Fibroblast of the aortic adventitia (primary cell): ENCODE measurements at regions not wholly inside any gene's neighbourhood (a gene's known extent, or its start where the extent isn't known, plus 50 kb on each side); places are given as distances from the start of the nearest gene placed in this dataset.

Source experiments
- DNase-seq: peaks from one replicate; pipeline ENCODE4 v3.0.0-alpha.2; 2010; ENCODE audit warnings: low read depth
- H3K4me3 ChIP-seq: 2 replicates; pipeline ENCODE4 v1.5.1; 2011; ENCODE audit warnings: low read depth, mild to moderate bottlenecking, control low read depth, low read length, moderate library complexity
- CTCF ChIP-seq: IDR thresholded peaks from 2 replicates; pipeline ENCODE4 v1.5.1; 2011; ENCODE audit warnings: mild to moderate bottlenecking, low read length, control low read depth, inconsistent platforms; ENCODE audit not compliant: insufficient read depth

- H3K4me3 ChIP-seq: no peak overlapping the region
- TF ChIP-seq CTCF: no peak
- no peak for DNase-seq
Observed at GRCh38 chr13:80721689-80722088, 380.8 kb upstream of the SPRY2 start.

GRCh38 chr13:80718970-80719369 is 378.0 kb upstream of the SPRY2 start:
- DNase-seq: no peak
- H3K4me3 ChIP-seq: no peak overlapping the region
- no peak for TF ChIP-seq CTCF

- no peak for TF ChIP-seq CTCF
- DNase-seq: no peak
- H3K4me3 ChIP-seq: no peak overlapping the region
Observed at GRCh38 chr13:80717776-80718175, 376.9 kb upstream of the SPRY2 start.

- no peak for DNase-seq
- no peak for TF ChIP-seq CTCF
- H3K4me3 ChIP-seq: no peak overlapping the region
Observed at GRCh38 chr13:80716610-80717081, 375.7 kb upstream of the SPRY2 start.

GRCh38 chr13:80712026-80712425 is 371.1 kb upstream of the SPRY2 start:
- no peak for DNase-seq
- TF ChIP-seq CTCF: no peak
- H3K4me3 ChIP-seq: no peak overlapping the region

GRCh38 chr13:80708791-80709190 is 367.9 kb upstream of the SPRY2 start:
- TF ChIP-seq CTCF: no peak
- H3K4me3 ChIP-seq: no peak overlapping the region
- no peak for DNase-seq
